ENCODE measurements at regions not wholly inside any gene's neighbourhood (a gene's known extent, or its start where the extent isn't known, plus 50 kb on each side); places are given as distances from the start of the nearest gene placed in this dataset.

DNA sequence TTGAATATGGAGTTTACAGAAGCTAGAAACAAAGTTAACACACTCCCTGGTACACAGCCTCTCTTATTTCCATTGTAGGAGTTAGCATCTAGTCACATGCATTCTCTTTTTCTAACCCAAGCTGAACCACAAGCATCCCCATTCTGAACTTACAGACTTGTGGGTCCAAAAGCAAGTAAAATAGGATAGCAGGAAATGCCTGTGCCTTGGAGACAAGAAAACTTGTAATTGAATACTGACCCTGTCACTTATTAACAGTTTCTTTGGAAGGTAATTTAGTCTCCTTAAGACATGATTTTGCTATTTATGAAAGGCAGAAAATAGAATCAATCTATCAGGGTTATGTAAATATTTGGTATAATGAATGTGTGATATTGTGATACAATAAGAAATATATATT is 353.6 kb downstream of the TLE4 start:
- Histone ChIP-seq H3K4me3 (ENCODE audit: low read length) (no peak overlapping the region), H3K9ac (ENCODE audit: low read depth, low read length) (no peak overlapping the region), H3K27me3 (ENCODE audit: control insufficient read depth, insufficient read depth, low read length) (no peaks in the 10 kb centered on the region), H3K9me3 (replicated peaks; ENCODE audit: low read length) (no peaks in the 10 kb centered on the region), H3K4me2 (ENCODE audit: low read length) (no peak overlapping the region), H3K4me1 (ENCODE audit: control insufficient read depth, insufficient read depth, low read length) (no peaks in the 10 kb centered on the region), H3K36me3 (ENCODE audit: insufficient read depth, low read length) (no peaks in the 10 kb centered on the region)

DNA sequence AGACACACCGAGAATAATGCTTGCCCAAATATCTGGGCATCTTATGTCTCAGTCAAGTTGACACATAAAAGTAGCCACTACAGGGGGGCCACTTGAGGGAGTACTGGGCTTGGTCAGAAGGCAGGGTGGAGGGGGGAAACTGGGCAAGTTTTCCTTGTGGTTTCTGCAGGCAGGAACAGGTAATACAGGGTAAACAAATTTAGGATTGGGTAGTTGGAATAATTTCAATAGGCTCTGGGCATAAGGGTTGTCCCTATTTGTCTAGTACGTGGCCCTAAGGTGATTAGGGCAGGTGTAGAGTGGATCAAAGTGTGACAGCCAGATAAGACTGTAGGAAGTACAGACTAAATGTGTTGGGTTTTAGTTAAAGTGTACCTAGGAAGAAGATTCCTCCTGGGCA is 353.1 kb downstream of the TLE4 start:
- H3K4me1 ChIP-seq (ENCODE audit: control insufficient read depth, insufficient read depth, low read length): no peaks in the 10 kb centered on the region
- no peak overlapping the region for H3K4me2 ChIP-seq (ENCODE audit: low read length)
- H3K4me3 ChIP-seq (ENCODE audit: low read length): no peak overlapping the region
- H3K27me3 ChIP-seq (ENCODE audit: control insufficient read depth, insufficient read depth, low read length): no peaks in the 10 kb centered on the region
- H3K9ac ChIP-seq (ENCODE audit: low read depth, low read length): no peak overlapping the region
- H3K9me3 ChIP-seq (replicated peaks; ENCODE audit: low read length): no peaks in the 10 kb centered on the region
- no peaks in the 10 kb centered on the region for H3K36me3 ChIP-seq (ENCODE audit: insufficient read depth, low read length)

DNA sequence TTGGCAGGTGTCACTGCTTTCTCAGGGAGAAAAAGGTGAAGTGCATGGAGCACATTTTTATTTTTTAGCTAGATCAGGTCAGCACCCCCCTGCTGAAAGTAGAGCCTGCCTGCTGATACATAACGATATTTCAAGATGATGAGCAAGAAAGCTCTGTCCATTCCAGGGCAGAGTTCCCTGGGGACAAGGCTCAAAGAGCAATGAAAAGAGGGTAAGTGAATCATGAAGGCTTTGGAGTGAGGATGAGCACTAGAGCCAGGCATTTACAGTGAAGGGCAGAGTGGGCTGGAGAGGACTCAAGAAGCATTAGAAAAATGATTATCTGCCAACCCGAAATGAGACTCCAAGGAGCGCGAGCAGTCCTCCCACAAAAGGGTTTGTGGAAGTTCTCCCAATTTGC is 345.7 kb downstream of the TLE4 start:
- Histone ChIP-seq H3K4me3 (ENCODE audit: low read length) (no peak overlapping the region), H3K4me1 (ENCODE audit: control insufficient read depth, insufficient read depth, low read length) (no peaks in the 10 kb centered on the region), H3K27me3 (ENCODE audit: control insufficient read depth, insufficient read depth, low read length) (no peaks in the 10 kb centered on the region), H3K36me3 (ENCODE audit: insufficient read depth, low read length) (no peaks in the 10 kb centered on the region), H3K4me2 (ENCODE audit: low read length) (no peak overlapping the region), H3K9ac (ENCODE audit: low read depth, low read length) (no peak overlapping the region), H3K9me3 (replicated peaks; ENCODE audit: low read length) (no peaks in the 10 kb centered on the region)

DNA sequence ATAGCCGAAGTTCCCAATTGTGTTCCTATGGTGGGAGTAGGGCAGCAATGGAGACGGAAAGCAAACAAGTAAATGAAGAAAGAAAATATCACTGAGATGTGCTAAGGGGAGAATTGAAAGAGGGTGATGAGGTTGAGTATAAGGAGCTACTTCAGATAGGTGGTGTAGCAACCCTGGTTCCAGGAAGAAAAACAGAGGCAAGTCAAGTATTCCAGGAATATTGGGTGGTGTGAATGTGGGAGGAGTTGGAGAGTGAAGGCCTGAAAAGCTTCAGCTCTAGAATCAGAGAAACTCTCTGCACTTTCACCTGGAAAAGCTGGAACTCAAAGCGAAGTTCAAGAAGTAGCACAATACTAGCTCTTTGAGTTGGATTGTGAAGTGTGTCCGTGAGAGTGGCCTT is 342.1 kb downstream of the TLE4 start:
- Histone ChIP-seq H3K36me3 (ENCODE audit: insufficient read depth, low read length) (no peaks in the 10 kb centered on the region), H3K4me2 (ENCODE audit: low read length) (no peak overlapping the region), H3K27me3 (ENCODE audit: control insufficient read depth, insufficient read depth, low read length) (no peaks in the 10 kb centered on the region), H3K4me3 (ENCODE audit: low read length) (no peak overlapping the region), H3K9me3 (replicated peaks; ENCODE audit: low read length) (no peaks in the 10 kb centered on the region), H3K9ac (ENCODE audit: low read depth, low read length) (no peak overlapping the region), H3K4me1 (ENCODE audit: control insufficient read depth, insufficient read depth, low read length) (no peaks in the 10 kb centered on the region)

DNA sequence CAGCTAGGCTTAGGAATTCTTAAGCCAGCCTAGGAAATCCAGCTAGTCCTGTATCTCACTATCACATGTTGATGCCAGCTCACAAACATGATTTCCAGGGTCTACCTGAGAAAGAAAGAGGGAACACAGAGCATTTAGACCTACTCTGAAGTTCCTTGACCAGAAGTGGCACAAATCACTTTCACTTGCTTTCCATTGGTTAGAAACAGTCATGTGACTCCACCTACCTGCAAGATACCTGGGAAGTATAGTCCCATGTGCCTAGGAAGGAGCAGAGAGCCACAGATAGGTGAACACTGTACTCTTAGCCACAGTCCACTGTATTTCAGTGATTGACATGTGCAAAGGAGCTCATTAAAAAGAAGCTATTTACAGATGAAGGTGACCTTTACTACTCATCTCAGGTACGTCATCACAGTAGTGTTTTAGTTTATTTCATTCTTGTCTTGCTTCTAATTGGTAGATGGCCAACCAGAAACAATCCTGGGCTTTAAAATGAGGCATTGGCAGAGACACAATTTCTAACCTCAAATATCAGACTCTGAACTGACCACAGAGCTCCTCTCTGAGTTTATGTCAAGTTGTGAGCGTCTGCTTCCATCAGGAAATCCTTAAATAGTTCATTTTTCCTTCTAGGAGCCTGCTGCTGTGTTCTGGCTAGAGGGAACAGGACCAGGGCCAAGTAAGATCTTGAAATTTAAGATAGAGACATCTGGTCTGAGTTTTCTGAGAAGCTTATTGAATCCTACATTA is 340.7 kb downstream of the TLE4 start:
- no peaks in the 10 kb centered on the region for H3K4me1 ChIP-seq (ENCODE audit: control insufficient read depth, insufficient read depth, low read length)
- no peak overlapping the region for H3K4me2 ChIP-seq (ENCODE audit: low read length)
- no peaks in the 10 kb centered on the region for H3K36me3 ChIP-seq (ENCODE audit: insufficient read depth, low read length)
- H3K27me3 ChIP-seq (ENCODE audit: control insufficient read depth, insufficient read depth, low read length): no peaks in the 10 kb centered on the region
- no peak overlapping the region for H3K4me3 ChIP-seq (ENCODE audit: low read length)
- H3K9ac ChIP-seq (ENCODE audit: low read depth, low read length): no peak overlapping the region
- no peaks in the 10 kb centered on the region for H3K9me3 ChIP-seq (replicated peaks; ENCODE audit: low read length)

DNA sequence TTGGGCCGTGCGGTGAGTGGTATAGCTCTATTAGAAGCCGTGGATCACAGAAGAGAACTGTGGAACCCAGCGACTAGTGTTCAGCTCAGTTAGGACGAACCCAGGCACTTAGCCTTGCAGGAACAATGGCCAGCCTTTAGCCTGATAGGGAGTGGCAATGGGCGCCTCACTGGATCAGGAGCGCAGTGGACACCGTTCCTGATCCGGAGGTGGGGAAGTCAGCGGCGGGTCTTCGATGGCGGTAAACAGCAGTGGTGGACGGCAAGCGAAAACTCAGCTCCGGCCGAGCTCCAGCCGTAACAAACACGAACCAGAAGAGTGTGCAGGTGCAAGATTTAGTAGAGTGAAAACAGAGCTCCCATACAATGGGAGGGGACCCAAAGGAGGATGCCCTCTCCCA is 340.0 kb downstream of the TLE4 start:
- H3K4me3 ChIP-seq (ENCODE audit: low read length): no peak overlapping the region
- no peak overlapping the region for H3K9ac ChIP-seq (ENCODE audit: low read depth, low read length)
- no peaks in the 10 kb centered on the region for H3K27me3 ChIP-seq (ENCODE audit: control insufficient read depth, insufficient read depth, low read length)
- no peaks in the 10 kb centered on the region for H3K4me1 ChIP-seq (ENCODE audit: control insufficient read depth, insufficient read depth, low read length)
- no peak overlapping the region for H3K4me2 ChIP-seq (ENCODE audit: low read length)
- H3K36me3 ChIP-seq (ENCODE audit: insufficient read depth, low read length): no peaks in the 10 kb centered on the region
- H3K9me3 ChIP-seq (replicated peaks; ENCODE audit: low read length): no peaks in the 10 kb centered on the region

DNA sequence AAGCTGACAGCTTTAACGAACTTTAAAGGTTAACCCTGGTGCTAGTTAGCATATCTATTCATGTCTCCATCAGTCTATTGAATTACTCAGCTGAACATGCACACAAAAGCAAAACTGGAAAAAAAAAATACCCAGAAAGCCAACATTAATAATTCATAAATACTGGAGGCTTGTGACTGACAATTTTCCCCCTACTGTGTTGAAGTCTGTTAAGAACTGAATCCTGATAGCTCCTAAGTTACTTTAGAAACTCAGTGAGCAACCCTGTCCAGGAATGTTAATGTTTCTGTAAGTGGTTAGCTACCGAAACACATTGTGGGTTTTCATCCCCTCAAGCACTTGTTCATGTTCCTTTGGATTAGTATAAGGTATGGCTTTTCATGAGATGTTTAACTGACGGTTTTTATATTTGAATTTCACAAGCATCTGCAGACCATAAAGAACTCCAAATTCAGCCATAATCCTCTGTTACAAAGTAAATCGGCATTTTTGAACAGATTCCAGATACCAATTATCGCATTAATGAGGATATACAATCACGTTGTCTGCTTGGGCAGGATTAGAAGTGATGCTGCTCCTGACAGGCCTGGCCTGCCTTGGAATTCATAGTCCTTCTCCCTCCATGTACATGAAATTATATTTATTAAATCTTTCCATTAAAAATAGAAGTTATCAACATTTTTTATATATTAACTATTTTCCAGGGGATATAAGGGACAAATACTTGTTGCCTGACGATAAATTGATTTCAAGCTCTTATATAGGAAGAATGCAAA is 331.2 kb downstream of the TLE4 start:
- Histone ChIP-seq H3K4me1 (ENCODE audit: control insufficient read depth, insufficient read depth, low read length) (no peaks in the 10 kb centered on the region), H3K4me3 (ENCODE audit: low read length) (no peak overlapping the region), H3K4me2 (ENCODE audit: low read length) (no peak overlapping the region), H3K36me3 (ENCODE audit: insufficient read depth, low read length) (no peaks in the 10 kb centered on the region), H3K9me3 (replicated peaks; ENCODE audit: low read length) (no peaks in the 10 kb centered on the region), H3K9ac (ENCODE audit: low read depth, low read length) (no peak overlapping the region), H3K27me3 (ENCODE audit: control insufficient read depth, insufficient read depth, low read length) (no peaks in the 10 kb centered on the region)

DNA sequence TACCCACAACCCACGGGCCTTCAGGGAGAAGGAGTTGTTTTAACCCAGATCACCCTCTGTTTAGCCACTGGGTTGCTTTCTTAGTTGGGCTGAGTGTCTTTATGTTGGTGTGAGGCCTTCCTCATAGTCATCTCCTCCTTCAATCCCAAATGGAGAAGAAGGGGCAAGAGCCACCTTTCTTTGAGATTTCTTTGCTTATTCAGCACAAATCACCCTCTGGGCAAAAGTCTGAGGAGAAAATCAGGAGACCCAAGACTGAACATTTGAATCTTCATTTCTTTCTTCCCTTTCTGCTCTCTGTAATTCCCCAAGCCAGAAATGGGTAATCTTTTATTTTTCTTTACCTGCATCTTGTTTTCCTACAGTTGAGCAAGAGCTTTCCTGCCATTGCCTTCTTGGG is 329.0 kb downstream of the TLE4 start:
- Histone ChIP-seq H3K27me3 (ENCODE audit: control insufficient read depth, insufficient read depth, low read length) (no peaks in the 10 kb centered on the region), H3K36me3 (ENCODE audit: insufficient read depth, low read length) (no peaks in the 10 kb centered on the region), H3K4me2 (ENCODE audit: low read length) (no peak overlapping the region), H3K4me1 (ENCODE audit: control insufficient read depth, insufficient read depth, low read length) (no peaks in the 10 kb centered on the region), H3K9ac (ENCODE audit: low read depth, low read length) (no peak overlapping the region), H3K4me3 (ENCODE audit: low read length) (no peak overlapping the region), H3K9me3 (replicated peaks; ENCODE audit: low read length) (no peaks in the 10 kb centered on the region)

DNA sequence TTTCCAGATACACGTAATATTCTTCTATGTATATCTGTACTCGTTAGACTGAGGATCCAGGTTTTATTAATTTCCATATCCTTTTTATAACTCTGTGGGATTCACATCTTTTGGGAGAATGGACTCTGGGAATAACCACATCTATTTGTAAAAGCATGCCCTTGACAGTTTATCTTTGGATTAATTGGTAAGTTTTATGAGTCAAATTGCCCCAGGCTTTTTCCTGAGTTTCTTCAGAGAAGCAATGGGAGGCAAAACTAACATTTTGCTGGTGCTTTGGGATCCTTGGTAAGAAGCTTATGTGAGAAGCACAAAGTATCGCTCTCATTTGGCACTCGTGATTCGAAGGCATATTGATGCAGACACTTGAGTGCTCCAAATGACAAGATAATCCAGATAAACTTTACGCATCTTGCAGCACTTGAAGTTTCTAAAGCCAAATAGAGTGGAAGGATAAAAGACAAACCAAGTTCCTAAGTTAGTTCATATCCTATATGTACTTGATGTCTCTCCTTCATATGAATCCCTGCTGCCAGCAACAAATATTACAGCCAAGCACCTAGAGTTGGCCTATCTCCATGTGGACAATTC is 324.7 kb downstream of the TLE4 start:
- no peaks in the 10 kb centered on the region for H3K9me3 ChIP-seq (replicated peaks; ENCODE audit: low read length)
- H3K4me2 ChIP-seq (ENCODE audit: low read length): no peak overlapping the region
- no peak overlapping the region for H3K9ac ChIP-seq (ENCODE audit: low read depth, low read length)
- H3K4me3 ChIP-seq (ENCODE audit: low read length): no peak overlapping the region
- no peaks in the 10 kb centered on the region for H3K4me1 ChIP-seq (ENCODE audit: control insufficient read depth, insufficient read depth, low read length)
- H3K27me3 ChIP-seq (ENCODE audit: control insufficient read depth, insufficient read depth, low read length): no peaks in the 10 kb centered on the region
- H3K36me3 ChIP-seq (ENCODE audit: insufficient read depth, low read length): no peaks in the 10 kb centered on the region

DNA sequence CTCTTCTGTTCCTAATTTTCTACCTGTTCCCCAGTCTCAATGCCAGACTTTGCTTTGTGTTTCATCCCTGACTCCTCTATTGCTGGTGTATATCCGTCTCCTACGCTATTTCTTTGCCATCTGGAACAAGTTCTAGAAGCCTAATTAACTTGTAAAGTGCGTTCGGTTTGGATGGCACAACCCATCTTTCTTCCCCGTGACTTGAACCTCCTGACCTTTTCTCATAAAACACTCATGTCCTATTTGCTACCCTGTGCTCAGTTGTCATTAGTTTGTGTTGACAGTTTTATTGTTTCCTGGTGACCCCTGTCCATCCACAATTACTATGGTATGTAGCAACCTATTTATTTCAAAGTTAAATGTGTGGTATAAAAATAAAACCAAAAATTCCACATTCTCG is 323.5 kb downstream of the TLE4 start:
- Histone ChIP-seq H3K4me1 (ENCODE audit: control insufficient read depth, insufficient read depth, low read length) (no peaks in the 10 kb centered on the region), H3K27me3 (ENCODE audit: control insufficient read depth, insufficient read depth, low read length) (no peaks in the 10 kb centered on the region), H3K9ac (ENCODE audit: low read depth, low read length) (no peak overlapping the region), H3K9me3 (replicated peaks; ENCODE audit: low read length) (no peaks in the 10 kb centered on the region), H3K4me2 (ENCODE audit: low read length) (no peak overlapping the region), H3K4me3 (ENCODE audit: low read length) (no peak overlapping the region), H3K36me3 (ENCODE audit: insufficient read depth, low read length) (no peaks in the 10 kb centered on the region)

DNA sequence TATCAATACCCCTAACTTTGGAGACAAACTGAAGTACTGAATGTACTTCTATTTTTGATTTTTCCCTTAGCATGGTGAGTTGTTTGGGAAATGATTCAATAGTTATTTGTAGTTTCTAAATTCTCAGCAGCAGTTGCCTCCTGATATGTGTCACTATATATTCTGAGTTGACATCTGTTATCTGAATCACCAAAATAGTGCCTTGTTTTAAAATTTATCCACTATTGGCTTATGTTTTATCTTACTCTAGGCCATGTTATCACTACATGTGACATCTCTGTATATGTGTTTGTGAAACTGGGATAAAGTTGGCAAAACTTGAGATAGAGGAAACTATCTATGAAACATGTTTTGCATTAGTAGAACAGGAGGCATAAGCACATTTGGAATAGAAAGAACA is 317.6 kb downstream of the TLE4 start:
- Histone ChIP-seq H3K27me3 (ENCODE audit: control insufficient read depth, insufficient read depth, low read length) (no peaks in the 10 kb centered on the region), H3K4me1 (ENCODE audit: control insufficient read depth, insufficient read depth, low read length) (no peaks in the 10 kb centered on the region), H3K9me3 (replicated peaks; ENCODE audit: low read length) (no peaks in the 10 kb centered on the region), H3K4me2 (ENCODE audit: low read length) (no peak overlapping the region), H3K36me3 (ENCODE audit: insufficient read depth, low read length) (no peaks in the 10 kb centered on the region), H3K4me3 (ENCODE audit: low read length) (no peak overlapping the region), H3K9ac (ENCODE audit: low read depth, low read length) (no peak overlapping the region)
